ENCODE measurements at regions not wholly inside any gene's neighbourhood (a gene's known extent, or its start where the extent isn't known, plus 50 kb on each side); places are given as distances from the start of the nearest gene placed in this dataset.

GRCh38 chr15:25061808-25062550 is 107.2 kb downstream of the SNRPN start:
- ChIA-PET CTCF (no interaction called here), POLR2A (no interaction called here)
- DNase-seq (ENCODE audit: extremely low spot score), result no peak
- no peak for TF ChIP-seq CTCF (IDR thresholded peaks at IDR 0.05; ENCODE audit: control extremely low read depth, extremely low read depth, low read depth, missing control alignments)

GRCh38 chr15:25062551-25063430 is 108.0 kb downstream of the SNRPN start:
- CTCF ChIA-PET, result no interaction called here
- POLR2A ChIA-PET, result no interaction called here
- TF ChIP-seq CTCF (IDR thresholded peaks at IDR 0.05; ENCODE audit: control extremely low read depth, extremely low read depth, low read depth, missing control alignments), result no peak
- DNase-seq (ENCODE audit: extremely low spot score), result no peak

GRCh38 chr15:25065286-25065685 is 110.5 kb downstream of the SNRPN start:
- ChIA-PET POLR2A (no interaction called here), CTCF (no interaction called here)
- no peak for TF ChIP-seq CTCF (IDR thresholded peaks at IDR 0.05; ENCODE audit: control extremely low read depth, extremely low read depth, low read depth, missing control alignments)
- no peak for DNase-seq (ENCODE audit: extremely low spot score)

- ChIA-PET CTCF (no interaction called here), POLR2A (no interaction called here)
- no peak for TF ChIP-seq CTCF (IDR thresholded peaks at IDR 0.05; ENCODE audit: control extremely low read depth, extremely low read depth, low read depth, missing control alignments)
- DNase-seq (ENCODE audit: extremely low spot score), result no peak
Measured at GRCh38 chr15:25065876-25066275, 111.1 kb downstream of the SNRPN start.

GRCh38 chr15:25066708-25067107 is 111.9 kb downstream of the SNRPN start:
- ChIA-PET POLR2A (no interaction called here), CTCF (no interaction called here)
- TF ChIP-seq CTCF (IDR thresholded peaks at IDR 0.05; ENCODE audit: control extremely low read depth, extremely low read depth, low read depth, missing control alignments), result no peak
- DNase-seq (ENCODE audit: extremely low spot score), result no peak

- ChIA-PET POLR2A (no interaction called here), CTCF (no interaction called here)
- no peak for TF ChIP-seq CTCF (IDR thresholded peaks at IDR 0.05; ENCODE audit: control extremely low read depth, extremely low read depth, low read depth, missing control alignments)
- no peak for DNase-seq (ENCODE audit: extremely low spot score)
Measured at GRCh38 chr15:25067725-25068309, 113.0 kb downstream of the SNRPN start.
